ENCODE measurements at regions not wholly inside any gene's neighbourhood (a gene's known extent, or its start where the extent isn't known, plus 50 kb on each side); places are given as distances from the start of the nearest gene placed in this dataset.

DNA sequence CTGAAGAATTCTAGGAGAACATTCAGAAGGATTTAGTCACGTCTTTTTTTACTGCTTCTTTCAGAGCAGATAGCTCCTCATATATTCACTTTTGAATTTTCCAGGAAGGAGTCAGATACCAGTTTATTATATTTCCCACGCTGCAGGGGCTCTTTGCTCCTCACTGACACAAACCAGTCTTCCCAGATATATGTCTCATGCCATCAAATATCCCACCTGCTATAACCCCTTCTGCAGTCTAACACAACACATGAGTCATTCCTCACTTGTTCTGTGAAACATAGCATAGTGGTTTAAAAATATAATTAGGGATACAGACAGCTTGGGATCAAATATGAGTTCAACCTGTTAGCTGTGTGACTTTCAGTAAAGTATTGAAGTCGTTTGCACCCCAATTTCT lies 251.7 kb upstream of the DPYD start:
- Histone ChIP-seq H3K4me1 (no peaks in the 10 kb centered on the region), H3K27ac (no peak overlapping the region), H3K27me3 (no peaks in the 10 kb centered on the region), H3K4me3 (no peak overlapping the region), H4K20me1 (ENCODE audit: low read depth) (no peaks in the 10 kb centered on the region), H3K79me2 (ENCODE audit: low read depth) (no peaks in the 10 kb centered on the region), H3K9ac (no peak overlapping the region), H3K9me3 (ENCODE audit: low read depth) (no peaks in the 10 kb centered on the region), H3K36me3 (no peaks in the 10 kb centered on the region), H3F3A (ENCODE audit: low read depth) (no peaks in the 10 kb centered on the region), H2AFZ (replicated peaks) (no peak overlapping the region), H3K4me2 (no peak overlapping the region)
- H3K4me1 Mint-ChIP-seq: no peaks in the 10 kb centered on the region
- no peaks in the 10 kb centered on the region for H3K36me3 Mint-ChIP-seq
- TF ChIP-seq CTCF (IDR thresholded peaks at IDR 0.05) (no peak), EZH2 (IDR thresholded peaks at IDR 0.05) (no peak), EZH2phosphoT487 (IDR thresholded peaks at IDR 0.05) (no peak)
- H3K4me3 Mint-ChIP-seq: no peak overlapping the region
- no peak overlapping the region for H3K27ac Mint-ChIP-seq
- no peaks in the 10 kb centered on the region for H3K9me3 Mint-ChIP-seq
- H3K27me3 Mint-ChIP-seq (ENCODE audit: insufficient read depth, low read depth): peaks cover 2% of the 10 kb centered on the region
- no peak for DNase-seq (ENCODE audit: low spot score)

- Histone ChIP-seq H2AFZ (replicated peaks) (no peak overlapping the region), H3K79me2 (ENCODE audit: low read depth) (no peaks in the 10 kb centered on the region), H4K20me1 (ENCODE audit: low read depth) (no peaks in the 10 kb centered on the region), H3K9ac (no peak overlapping the region), H3K9me3 (ENCODE audit: low read depth) (no peaks in the 10 kb centered on the region), H3F3A (ENCODE audit: low read depth) (no peaks in the 10 kb centered on the region), H3K27ac (no peak overlapping the region), H3K4me3 (no peak overlapping the region), H3K27me3 (no peaks in the 10 kb centered on the region), H3K36me3 (no peaks in the 10 kb centered on the region), H3K4me1 (no peaks in the 10 kb centered on the region), H3K4me2 (no peak overlapping the region)
- no peak overlapping the region for H3K27ac Mint-ChIP-seq
- TF ChIP-seq EZH2phosphoT487 (IDR thresholded peaks at IDR 0.05) (no peak), CTCF (IDR thresholded peaks at IDR 0.05) (no peak), EZH2 (IDR thresholded peaks at IDR 0.05) (no peak)
- H3K9me3 Mint-ChIP-seq: no peaks in the 10 kb centered on the region
- H3K4me3 Mint-ChIP-seq: no peak overlapping the region
- no peaks in the 10 kb centered on the region for H3K4me1 Mint-ChIP-seq
- H3K27me3 Mint-ChIP-seq (ENCODE audit: insufficient read depth, low read depth): peaks cover 2% of the 10 kb centered on the region
- DNase-seq (ENCODE audit: low spot score): no peak
- H3K36me3 Mint-ChIP-seq: no peaks in the 10 kb centered on the region
Observed at GRCh38 chr1:98172022-98172421, 251.2 kb upstream of the DPYD start.

GRCh38 chr1:98164509-98164908 lies 243.7 kb upstream of the DPYD start:
- no peaks in the 10 kb centered on the region for H3K27me3 ChIP-seq
- H3K27ac ChIP-seq: no peak overlapping the region
- H3F3A ChIP-seq (ENCODE audit: low read depth): no peaks in the 10 kb centered on the region
- no peaks in the 10 kb centered on the region for H3K79me2 ChIP-seq (ENCODE audit: low read depth)
- H3K36me3 ChIP-seq: no peaks in the 10 kb centered on the region
- no peaks in the 10 kb centered on the region for H3K4me1 ChIP-seq
- no peak overlapping the region for H3K4me3 Mint-ChIP-seq
- H3K9me3 Mint-ChIP-seq: no peaks in the 10 kb centered on the region
- H4K20me1 ChIP-seq (ENCODE audit: low read depth): no peaks in the 10 kb centered on the region
- H3K9me3 ChIP-seq (ENCODE audit: low read depth): no peaks in the 10 kb centered on the region
- no peak overlapping the region for H2AFZ ChIP-seq (replicated peaks)
- no peak overlapping the region for H3K9ac ChIP-seq
- no peak overlapping the region for H3K4me3 ChIP-seq
- no peak for TF ChIP-seq CTCF (IDR thresholded peaks at IDR 0.05)
- no peaks in the 10 kb centered on the region for H3K27me3 Mint-ChIP-seq (ENCODE audit: insufficient read depth, low read depth)
- H3K27ac Mint-ChIP-seq: no peak overlapping the region
- no peak for DNase-seq (ENCODE audit: low spot score)
- no peaks in the 10 kb centered on the region for H3K36me3 Mint-ChIP-seq
- H3K4me1 Mint-ChIP-seq: no peaks in the 10 kb centered on the region
- no peak overlapping the region for H3K4me2 ChIP-seq

Data from neural progenitor cell (in vitro differentiated cells).